ENCODE measurements at regions not wholly inside any gene's neighbourhood (a gene's known extent, or its start where the extent isn't known, plus 50 kb on each side); places are given as distances from the start of the nearest gene placed in this dataset.

- no peak overlapping the region for H2AFZ ChIP-seq (ENCODE audit: low read length, unreplicated experiment)
- peaks cover 30% of the 10 kb centered on the region for H3K27me3 ChIP-seq (ENCODE audit: insufficient read depth, low read length)
- no peak overlapping the region for H3K4me3 ChIP-seq (ENCODE audit: low read depth, low read length)
- no peak overlapping the region for H3K27ac ChIP-seq (ENCODE audit: low read depth, low read length)
- peaks cover 12% of the 10 kb centered on the region for H3K4me1 ChIP-seq (ENCODE audit: control insufficient read depth, insufficient read depth, low read length, unreplicated experiment)
- H3K79me2 ChIP-seq (ENCODE audit: control insufficient read depth, insufficient read depth, low read length, unreplicated experiment) = no peaks in the 10 kb centered on the region
- no peaks in the 10 kb centered on the region for H3K36me3 ChIP-seq (ENCODE audit: insufficient read depth, low read length)
These were observed 128.6 kb upstream of the SNX19 start for GRCh38 chr11:131044851-131045250.

GRCh38 chr11:131052367-131052766 is 136.1 kb upstream of the SNX19 start:
- no peak overlapping the region for H3K4me3 ChIP-seq (ENCODE audit: low read depth, low read length)
- no peaks in the 10 kb centered on the region for H3K4me1 ChIP-seq (ENCODE audit: control insufficient read depth, insufficient read depth, low read length, unreplicated experiment)
- H3K79me2 ChIP-seq (ENCODE audit: control insufficient read depth, insufficient read depth, low read length, unreplicated experiment) = no peaks in the 10 kb centered on the region
- peaks cover 81% of the 10 kb centered on the region for H3K27me3 ChIP-seq (ENCODE audit: insufficient read depth, low read length)
- H3K27ac ChIP-seq (ENCODE audit: low read depth, low read length) = no peak overlapping the region
- H3K36me3 ChIP-seq (ENCODE audit: insufficient read depth, low read length) = no peaks in the 10 kb centered on the region
- no peak overlapping the region for H2AFZ ChIP-seq (ENCODE audit: low read length, unreplicated experiment)

- H3K36me3 ChIP-seq (ENCODE audit: insufficient read depth, low read length) = no peaks in the 10 kb centered on the region
- H3K27me3 ChIP-seq (ENCODE audit: insufficient read depth, low read length) = peaks cover 78% of the 10 kb centered on the region
- no peak overlapping the region for H3K27ac ChIP-seq (ENCODE audit: low read depth, low read length)
- H3K4me1 ChIP-seq (ENCODE audit: control insufficient read depth, insufficient read depth, low read length, unreplicated experiment) = no peaks in the 10 kb centered on the region
- H3K79me2 ChIP-seq (ENCODE audit: control insufficient read depth, insufficient read depth, low read length, unreplicated experiment) = no peaks in the 10 kb centered on the region
- no peak overlapping the region for H3K4me3 ChIP-seq (ENCODE audit: low read depth, low read length)
- H2AFZ ChIP-seq (ENCODE audit: low read length, unreplicated experiment) = no peak overlapping the region
These were observed 139.8 kb upstream of the SNX19 start for GRCh38 chr11:131056036-131056435.

- Histone ChIP-seq H3K27ac (ENCODE audit: low read depth, low read length) (no peak overlapping the region), H3K4me1 (ENCODE audit: control insufficient read depth, insufficient read depth, low read length, unreplicated experiment) (no peaks in the 10 kb centered on the region), H3K36me3 (ENCODE audit: insufficient read depth, low read length) (no peaks in the 10 kb centered on the region), H3K4me3 (ENCODE audit: low read depth, low read length) (no peak overlapping the region), H3K27me3 (ENCODE audit: insufficient read depth, low read length) (peaks cover 64% of the 10 kb centered on the region), H3K79me2 (ENCODE audit: control insufficient read depth, insufficient read depth, low read length, unreplicated experiment) (no peaks in the 10 kb centered on the region), H2AFZ (ENCODE audit: low read length, unreplicated experiment) (no peak overlapping the region)
These were observed 147.4 kb upstream of the SNX19 start for GRCh38 chr11:131063638-131064037.

GRCh38 chr11:131064373-131064991 is 148.2 kb upstream of the SNX19 start:
- no peaks in the 10 kb centered on the region for H3K4me1 ChIP-seq (ENCODE audit: control insufficient read depth, insufficient read depth, low read length, unreplicated experiment)
- H3K4me3 ChIP-seq (ENCODE audit: low read depth, low read length) = no peak overlapping the region
- peaks cover 57% of the 10 kb centered on the region for H3K27me3 ChIP-seq (ENCODE audit: insufficient read depth, low read length)
- H2AFZ ChIP-seq (ENCODE audit: low read length, unreplicated experiment) = no peak overlapping the region
- no peaks in the 10 kb centered on the region for H3K79me2 ChIP-seq (ENCODE audit: control insufficient read depth, insufficient read depth, low read length, unreplicated experiment)
- no peak overlapping the region for H3K27ac ChIP-seq (ENCODE audit: low read depth, low read length)
- no peaks in the 10 kb centered on the region for H3K36me3 ChIP-seq (ENCODE audit: insufficient read depth, low read length)

- H3K36me3 ChIP-seq (ENCODE audit: insufficient read depth, low read length) = no peaks in the 10 kb centered on the region
- H3K27ac ChIP-seq (ENCODE audit: low read depth, low read length) = no peak overlapping the region
- no peak overlapping the region for H3K4me3 ChIP-seq (ENCODE audit: low read depth, low read length)
- H2AFZ ChIP-seq (ENCODE audit: low read length, unreplicated experiment) = no peak overlapping the region
- H3K79me2 ChIP-seq (ENCODE audit: control insufficient read depth, insufficient read depth, low read length, unreplicated experiment) = no peaks in the 10 kb centered on the region
- H3K27me3 ChIP-seq (ENCODE audit: insufficient read depth, low read length) = peaks cover 50% of the 10 kb centered on the region
- H3K4me1 ChIP-seq (ENCODE audit: control insufficient read depth, insufficient read depth, low read length, unreplicated experiment) = no peaks in the 10 kb centered on the region
These were observed 149.4 kb upstream of the SNX19 start for GRCh38 chr11:131065435-131066413.

GRCh38 chr11:131066551-131066950 is 150.3 kb upstream of the SNX19 start:
- H3K4me3 ChIP-seq (ENCODE audit: low read depth, low read length) = no peak overlapping the region
- no peak overlapping the region for H2AFZ ChIP-seq (ENCODE audit: low read length, unreplicated experiment)
- peaks cover 44% of the 10 kb centered on the region for H3K27me3 ChIP-seq (ENCODE audit: insufficient read depth, low read length)
- no peaks in the 10 kb centered on the region for H3K36me3 ChIP-seq (ENCODE audit: insufficient read depth, low read length)
- no peaks in the 10 kb centered on the region for H3K79me2 ChIP-seq (ENCODE audit: control insufficient read depth, insufficient read depth, low read length, unreplicated experiment)
- no peaks in the 10 kb centered on the region for H3K4me1 ChIP-seq (ENCODE audit: control insufficient read depth, insufficient read depth, low read length, unreplicated experiment)
- H3K27ac ChIP-seq (ENCODE audit: low read depth, low read length) = no peak overlapping the region

- H3K4me3 ChIP-seq (ENCODE audit: low read depth, low read length) = no peak overlapping the region
- no peaks in the 10 kb centered on the region for H3K36me3 ChIP-seq (ENCODE audit: insufficient read depth, low read length)
- H3K27ac ChIP-seq (ENCODE audit: low read depth, low read length) = no peak overlapping the region
- no peaks in the 10 kb centered on the region for H3K79me2 ChIP-seq (ENCODE audit: control insufficient read depth, insufficient read depth, low read length, unreplicated experiment)
- H2AFZ ChIP-seq (ENCODE audit: low read length, unreplicated experiment) = no peak overlapping the region
- H3K27me3 ChIP-seq (ENCODE audit: insufficient read depth, low read length) = peaks cover 35% of the 10 kb centered on the region
- H3K4me1 ChIP-seq (ENCODE audit: control insufficient read depth, insufficient read depth, low read length, unreplicated experiment) = no peaks in the 10 kb centered on the region
These were observed 154.1 kb upstream of the SNX19 start for GRCh38 chr11:131070365-131070764.

- Histone ChIP-seq H3K4me3 (ENCODE audit: low read depth, low read length) (no peak overlapping the region), H3K27ac (ENCODE audit: low read depth, low read length) (no peak overlapping the region), H3K36me3 (ENCODE audit: insufficient read depth, low read length) (no peaks in the 10 kb centered on the region), H3K4me1 (ENCODE audit: control insufficient read depth, insufficient read depth, low read length, unreplicated experiment) (no peaks in the 10 kb centered on the region), H3K27me3 (ENCODE audit: insufficient read depth, low read length) (peaks cover 16% of the 10 kb centered on the region), H3K79me2 (ENCODE audit: control insufficient read depth, insufficient read depth, low read length, unreplicated experiment) (no peaks in the 10 kb centered on the region), H2AFZ (ENCODE audit: low read length, unreplicated experiment) (no peak overlapping the region)
These were observed 156.9 kb upstream of the SNX19 start for GRCh38 chr11:131073167-131073566.

GRCh38 chr11:131074573-131074972 is 158.3 kb upstream of the SNX19 start:
- Histone ChIP-seq H3K27me3 (ENCODE audit: insufficient read depth, low read length) (peaks cover 15% of the 10 kb centered on the region), H3K4me3 (ENCODE audit: low read depth, low read length) (no peak overlapping the region), H3K4me1 (ENCODE audit: control insufficient read depth, insufficient read depth, low read length, unreplicated experiment) (no peaks in the 10 kb centered on the region), H3K36me3 (ENCODE audit: insufficient read depth, low read length) (no peaks in the 10 kb centered on the region), H3K79me2 (ENCODE audit: control insufficient read depth, insufficient read depth, low read length, unreplicated experiment) (no peaks in the 10 kb centered on the region), H2AFZ (ENCODE audit: low read length, unreplicated experiment) (no peak overlapping the region), H3K27ac (ENCODE audit: low read depth, low read length) (no peak overlapping the region)

- Histone ChIP-seq H3K4me3 (ENCODE audit: low read depth, low read length) (no peak overlapping the region), H2AFZ (ENCODE audit: low read length, unreplicated experiment) (no peak overlapping the region), H3K79me2 (ENCODE audit: control insufficient read depth, insufficient read depth, low read length, unreplicated experiment) (no peaks in the 10 kb centered on the region), H3K36me3 (ENCODE audit: insufficient read depth, low read length) (no peaks in the 10 kb centered on the region), H3K27ac (ENCODE audit: low read depth, low read length) (no peak overlapping the region), H3K4me1 (ENCODE audit: control insufficient read depth, insufficient read depth, low read length, unreplicated experiment) (no peaks in the 10 kb centered on the region), H3K27me3 (ENCODE audit: insufficient read depth, low read length) (peaks cover 10% of the 10 kb centered on the region; the same call in 1 of the 2 replicates)
These were observed 161.1 kb upstream of the SNX19 start for GRCh38 chr11:131077340-131077739.
